K562 (cell line): ENCODE measurements at regions not wholly inside any gene's neighbourhood (a gene's known extent, or its start where the extent isn't known, plus 50 kb on each side); places are given as distances from the start of the nearest gene placed in this dataset.

Source experiments
- ATF7 ChIP-seq: fragments of 450-650 bp; IDR thresholded peaks from 2 replicates; pipeline ENCODE4 v1.7.1; 2014; ENCODE audit warnings: mild to moderate bottlenecking, moderate library complexity
- KAT7 ChIP-seq: sonication (generic); formaldehyde crosslinking; IDR thresholded peaks from 2 replicates; pipeline ENCODE4 v1.8.0; 2022; ENCODE audit warnings: missing genetic modification reagents, mild to moderate bottlenecking, borderline replicate concordance
- SIN3A ChIP-seq, 2 experiments: fragments of 150-350 bp in 1 of 2; IDR thresholded peaks; 2 replicates each; pipeline ENCODE4 v1.6.1; 2011 to 2016; ENCODE audit warnings: borderline replicate concordance in 2 of 2, low read depth in 2 of 2, low read length in 2 of 2, mild to moderate bottlenecking in 2 of 2, moderate library complexity in 2 of 2; ENCODE audit not compliant: control insufficient read depth in 1 of 2
- TEAD1 ChIP-seq, 2 experiments: fragments of 450-650 bp in 1 of 2; sonication (generic) in 1 of 2; formaldehyde crosslinking; IDR thresholded peaks; 2 replicates each; pipeline versions ENCODE4 v1.4.0 to v1.8.0; 2020 to 2022; ENCODE audit warnings: mild to moderate bottlenecking in 2 of 2, missing genetic modification reagents in 1 of 2

GRCh38 chr17:54494721-54495715 is 405.6 kb upstream of the TOM1L1 start:
- no peak for TF ChIP-seq TEAD1 (CRISPR knock-in tag; IDR thresholded peaks at IDR 0.05)
- TF ChIP-seq KAT7: no peak
- TF ChIP-seq SIN3A (IDR thresholded peaks at IDR 0.05; ENCODE audit: borderline replicate concordance in 2 of 2, control insufficient read depth in 1 of 2, low read depth in 2 of 2, low read length in 2 of 2): no peak
- no peak for TF ChIP-seq ATF7
